Uterus (tissue), 3 donors: ENCODE measurements at regions not wholly inside any gene's neighbourhood (a gene's known extent, or its start where the extent isn't known, plus 50 kb on each side); places are given as distances from the start of the nearest gene placed in this dataset.

ENCODE experiments used
- DNase-seq, 2 donors: peaks; one replicate each; pipeline ENCODE4 v3.0.0-alpha.2; 2019 to 2020
- H3K27ac ChIP-seq, 2 donors: fragments of 200-600 bp; sonication (generic); 1 replicate in 1 of 2; 2 replicates in 1 of 2; pipeline ENCODE4 v1.5.1; 2016 to 2018
- H3K27me3 ChIP-seq, 2 donors: fragments of 200-600 bp; sonication (generic); one replicate each; pipeline ENCODE4 v1.5.1; 2018 to 2019; ENCODE audit warnings: control low read depth in 1 of 2
- H3K36me3 ChIP-seq, 2 donors: fragments of 200-600 bp; sonication (generic); one replicate each; pipeline ENCODE4 v1.5.1; 2019; ENCODE audit warnings: control low read depth in 1 of 2
- H3K4me1 ChIP-seq, 2 donors: fragments of 200-600 bp; sonication (generic); one replicate each; pipeline ENCODE4 v1.5.1; 2018 to 2019; ENCODE audit warnings: control low read depth in 1 of 2
- H3K4me3 ChIP-seq, 2 donors: fragments of 200-600 bp; sonication (generic); 1 replicate in 1 of 2; 2 replicates in 1 of 2; pipeline ENCODE4 v1.5.1; 2018 to 2019; ENCODE audit warnings: mild to moderate bottlenecking in 1 of 2
- H3K9me3 ChIP-seq, 2 donors: fragments of 200-600 bp; sonication (generic); one replicate each; pipeline ENCODE4 v1.5.1; 2019; ENCODE audit warnings: control low read depth in 1 of 2
- CTCF ChIP-seq, 4 experiments: fragments of 200-600 bp in 2 of 4; fragments of 450-650 bp in 2 of 4; sonication (generic) in 2 of 4; IDR thresholded peaks; one replicate each; pipeline ENCODE4 v1.5.1; 2016 to 2019; ENCODE audit warnings: antibody characterized with exemption in 4 of 4, mild to moderate bottlenecking in 2 of 4, moderate library complexity in 1 of 4
- POLR2A ChIP-seq, 2 donors: fragments of 450-650 bp; IDR thresholded peaks; one replicate each; pipeline ENCODE4 v1.6.1; 2016; ENCODE audit warnings: antibody characterized with exemption in 2 of 2, mild to moderate bottlenecking in 1 of 2, moderate library complexity in 1 of 2
- intact Hi-C: fragments of 100-400 bp; cut with DNase I; formaldehyde crosslinking; loops from one replicate; pipeline ENCODE4 v1.15.1; 2023; ENCODE audit warnings: low total_unique reads
- donor health status: DM: yes; HTN: yes; CAD: no.

DNA sequence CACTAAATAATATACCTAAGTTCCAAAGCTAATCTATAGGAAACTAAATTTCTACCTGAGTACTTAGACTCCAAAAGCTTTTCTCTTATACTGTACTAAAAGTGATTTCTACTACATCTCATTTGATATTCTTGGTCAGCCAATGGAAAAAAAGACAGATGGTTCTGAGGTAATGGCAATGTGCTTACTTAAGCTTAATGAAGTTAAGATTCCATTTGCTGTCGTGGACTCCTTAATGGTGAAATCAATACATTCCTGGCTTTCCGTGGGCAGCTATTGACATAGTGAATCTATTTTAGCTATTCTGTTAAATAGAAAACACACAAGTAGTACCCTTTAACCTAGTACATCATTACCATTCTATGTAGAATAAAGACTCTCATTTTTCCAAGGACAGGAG, 1825.6 kb upstream of the CDH9 start:
- H3K9me3 ChIP-seq, result no peaks in the 10 kb centered on the region
- intact Hi-C loops, result no loop called here
- no peak overlapping the region for H3K4me3 ChIP-seq
- TF ChIP-seq POLR2A (IDR thresholded peaks at IDR 0.05) (no peak), CTCF (IDR thresholded peaks at IDR 0.05) (no peak)
- H3K27me3 ChIP-seq, result no peaks in the 10 kb centered on the region
- H3K4me1 ChIP-seq, result no peaks in the 10 kb centered on the region
- no peak for DNase-seq
- H3K27ac ChIP-seq, result no peak overlapping the region
- no peaks in the 10 kb centered on the region for H3K36me3 ChIP-seq

- intact Hi-C loops, result no loop called here
- no peaks in the 10 kb centered on the region for H3K4me1 ChIP-seq
- no peak overlapping the region for H3K27ac ChIP-seq
- no peak overlapping the region for H3K4me3 ChIP-seq
- H3K27me3 ChIP-seq, result no peaks in the 10 kb centered on the region
- no peak for TF ChIP-seq POLR2A (IDR thresholded peaks at IDR 0.05)
- no peak for TF ChIP-seq CTCF (IDR thresholded peaks at IDR 0.05)
- no peaks in the 10 kb centered on the region for H3K36me3 ChIP-seq
- no peaks in the 10 kb centered on the region for H3K9me3 ChIP-seq
- DNase-seq, result no peak
Observed at GRCh38 chr5:28862860-28863196, 1824.4 kb upstream of the CDH9 start.

DNA sequence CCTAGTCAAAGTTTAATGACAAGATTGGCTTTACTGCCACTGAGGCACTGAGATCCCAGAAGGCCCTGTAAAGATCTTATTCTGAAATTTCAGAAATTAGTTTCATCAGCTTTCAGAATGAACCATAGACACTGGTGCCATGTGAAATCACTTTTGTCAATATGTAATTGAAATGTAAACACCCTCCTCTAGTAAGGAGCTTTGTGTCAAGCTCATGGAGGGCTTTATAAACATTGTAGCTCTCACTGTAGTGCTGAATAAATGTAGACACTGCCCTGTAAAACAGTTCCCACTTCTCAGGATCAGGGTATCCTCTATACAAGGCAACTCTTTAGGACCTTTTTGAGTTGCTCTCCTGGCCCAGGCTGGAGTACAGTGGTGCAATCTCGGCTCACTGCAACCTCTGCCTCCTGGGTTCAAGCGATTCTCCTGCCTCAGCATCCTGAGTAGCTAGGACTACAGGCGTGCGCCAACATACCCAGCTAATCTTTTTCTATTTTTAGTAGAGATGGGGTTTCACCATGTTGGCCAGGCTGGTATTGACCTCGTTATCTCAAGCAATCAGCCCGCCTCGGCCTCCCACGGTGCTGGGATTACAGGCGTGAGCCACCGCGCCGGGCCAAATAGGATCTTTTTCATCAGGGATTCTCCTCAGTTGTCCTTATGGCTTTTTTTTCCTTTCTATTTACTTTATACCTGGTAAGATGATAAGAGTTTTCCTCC, 1823.9 kb upstream of the CDH9 start:
- Histone ChIP-seq H3K4me3 (no peak overlapping the region), H3K36me3 (no peaks in the 10 kb centered on the region), H3K9me3 (no peaks in the 10 kb centered on the region), H3K27ac (no peak overlapping the region), H3K4me1 (no peaks in the 10 kb centered on the region), H3K27me3 (no peaks in the 10 kb centered on the region)
- TF ChIP-seq CTCF (IDR thresholded peaks at IDR 0.05) (no peak), POLR2A (IDR thresholded peaks at IDR 0.05) (no peak)
- intact Hi-C loops, result no loop called here
- no peak for DNase-seq

DNA sequence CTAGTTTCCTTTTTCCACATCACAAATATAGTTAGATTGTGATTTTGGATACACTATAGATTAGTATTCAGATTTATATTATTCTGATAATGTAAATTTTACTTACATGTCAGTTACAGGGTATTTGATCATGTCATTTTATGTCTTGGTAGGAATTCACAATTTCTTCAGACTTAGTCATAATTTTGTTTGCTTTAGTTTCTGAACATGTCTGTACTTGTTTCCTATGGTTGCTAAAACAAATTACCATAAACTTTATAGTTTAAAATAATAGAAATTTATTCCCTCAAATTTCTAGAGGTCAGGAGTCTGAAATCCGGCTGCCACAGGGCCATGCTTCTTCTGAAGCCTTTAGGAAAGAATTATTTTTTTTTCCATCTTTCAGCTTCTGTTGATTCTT, 1817.2 kb upstream of the CDH9 start:
- H3K36me3 ChIP-seq, result no peaks in the 10 kb centered on the region
- H3K27me3 ChIP-seq, result no peaks in the 10 kb centered on the region
- no peaks in the 10 kb centered on the region for H3K4me1 ChIP-seq
- H3K4me3 ChIP-seq, result no peak overlapping the region
- intact Hi-C loops, result no loop called here
- H3K27ac ChIP-seq, result no peak overlapping the region
- H3K9me3 ChIP-seq, result no peaks in the 10 kb centered on the region
- TF ChIP-seq POLR2A (IDR thresholded peaks at IDR 0.05), result no peak
- no peak for TF ChIP-seq CTCF (IDR thresholded peaks at IDR 0.05)
- no peak for DNase-seq

DNA sequence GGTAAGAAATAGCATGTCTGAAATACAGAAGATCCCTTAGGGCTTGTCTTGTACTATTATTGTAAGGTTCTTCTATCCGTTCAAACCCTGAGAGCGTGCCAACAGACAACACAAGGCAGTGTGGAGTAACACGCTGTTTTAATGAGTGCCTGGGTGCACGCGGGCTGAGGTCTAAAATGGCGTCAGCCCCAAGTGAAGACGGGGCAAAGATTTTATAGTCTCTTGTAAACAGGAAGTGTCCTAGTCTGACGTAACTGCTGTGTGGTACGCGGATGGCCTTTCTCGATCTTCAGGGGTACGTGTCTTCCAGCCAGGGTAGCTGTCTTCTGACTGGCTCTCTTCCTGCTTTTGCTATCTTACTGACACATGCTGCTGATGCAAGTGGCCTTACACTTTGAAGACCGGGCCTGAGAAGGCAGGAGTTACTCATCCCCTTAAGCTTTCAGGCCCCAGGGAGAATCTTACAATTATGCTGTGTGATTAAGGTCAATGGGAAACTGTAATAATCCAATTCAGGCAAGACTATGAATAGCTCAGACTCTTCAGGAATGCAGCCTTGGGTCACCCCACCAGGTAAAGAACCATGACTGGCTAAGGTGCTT, 1812.0 kb upstream of the CDH9 start:
- Histone ChIP-seq H3K4me1 (no peaks in the 10 kb centered on the region), H3K27me3 (no peaks in the 10 kb centered on the region), H3K36me3 (no peaks in the 10 kb centered on the region), H3K9me3 (no peaks in the 10 kb centered on the region), H3K4me3 (no peak overlapping the region), H3K27ac (no peak overlapping the region)
- intact Hi-C loops, result no loop called here
- DNase-seq, result no peak
- TF ChIP-seq POLR2A (IDR thresholded peaks at IDR 0.05), result no peak
- TF ChIP-seq CTCF (IDR thresholded peaks at IDR 0.05), result no peak
